Dermis microvascular lymphatic vessel endothelial cell (primary cell): ENCODE measurements at regions not wholly inside any gene's neighbourhood (a gene's known extent, or its start where the extent isn't known, plus 50 kb on each side); places are given as distances from the start of the nearest gene placed in this dataset.

Source experiments
- DNase-seq, 2 donors: peaks; one replicate each; pipeline versions ENCODE4 v3.0.0 to v3.0.0-alpha.2; 2010; ENCODE audit warnings: low read depth in 2 of 2

DNA sequence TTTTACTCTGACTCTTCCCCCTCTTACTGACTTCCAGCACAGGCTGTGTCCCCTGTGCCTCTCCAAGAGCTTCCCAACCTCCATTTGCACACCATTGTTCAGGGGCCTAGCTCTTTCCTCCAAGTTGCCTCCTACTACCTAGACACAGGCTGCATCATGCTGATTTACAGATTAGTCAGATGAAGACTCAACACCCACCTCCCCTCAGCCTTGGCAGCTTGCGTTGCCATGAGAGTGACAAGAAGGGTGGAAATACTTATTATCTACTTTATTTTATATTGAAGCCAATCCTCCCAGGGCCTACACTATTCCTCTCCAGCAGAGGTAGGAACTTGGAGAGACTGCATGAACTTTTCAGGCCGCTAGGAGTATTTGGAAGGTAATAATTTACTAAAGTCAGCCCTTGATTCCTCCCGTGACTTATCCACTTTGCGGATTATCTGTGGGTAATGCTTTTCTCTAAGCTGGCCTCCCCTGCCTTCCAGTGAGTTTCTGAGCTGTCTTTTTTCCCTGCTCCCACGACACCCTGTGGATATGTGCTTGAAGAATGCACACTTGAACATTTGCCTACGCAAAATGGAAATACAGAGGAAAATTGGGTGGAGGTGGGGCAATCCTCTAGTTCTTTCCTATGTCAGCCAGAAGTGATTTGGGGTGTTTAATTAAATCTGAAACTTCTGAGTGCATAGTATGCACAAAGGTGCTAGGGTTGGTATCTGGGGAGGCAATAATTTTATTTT, 74.1 kb upstream of the TMEM164 start:
- no peak for DNase-seq

DNA sequence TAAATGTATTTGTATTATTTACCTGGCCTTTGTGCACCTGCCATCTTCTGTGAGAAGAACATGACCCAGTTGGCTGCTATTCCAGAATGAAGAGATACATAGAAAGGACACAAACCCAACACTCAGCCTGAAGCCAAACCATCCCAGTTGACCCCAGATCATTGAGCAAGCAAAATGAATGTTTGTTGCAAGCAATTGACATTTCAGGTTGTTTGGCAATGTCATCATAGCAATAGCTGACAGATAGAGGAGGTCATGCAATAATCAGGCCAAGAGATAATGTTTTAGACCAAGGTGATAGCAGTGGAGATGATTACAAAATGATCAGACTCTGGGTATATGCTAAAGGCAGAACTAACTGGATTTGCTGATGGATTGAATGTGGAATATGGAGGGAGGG, 71.2 kb upstream of the TMEM164 start:
- DNase-seq, result no peak

DNA sequence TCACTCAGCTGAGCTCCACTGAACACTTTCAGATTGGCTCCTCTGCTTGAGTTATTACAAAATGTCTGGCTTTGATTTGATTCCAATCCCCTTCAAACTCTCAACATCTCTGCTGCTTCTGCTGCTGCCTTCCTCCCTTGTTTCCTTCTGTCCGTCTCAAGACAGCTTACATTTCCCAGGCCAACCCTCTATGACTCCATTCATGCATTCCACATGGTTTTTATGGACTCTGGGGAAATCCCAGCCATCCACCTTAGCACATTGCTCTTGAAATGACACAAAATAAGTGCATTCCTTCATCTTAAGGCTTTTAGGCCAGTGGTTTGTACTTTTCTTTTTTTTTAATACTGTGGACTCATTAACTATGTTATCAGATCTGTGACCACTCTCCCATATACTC, 68.5 kb upstream of the TMEM164 start:
- DNase-seq, result no peak

DNA sequence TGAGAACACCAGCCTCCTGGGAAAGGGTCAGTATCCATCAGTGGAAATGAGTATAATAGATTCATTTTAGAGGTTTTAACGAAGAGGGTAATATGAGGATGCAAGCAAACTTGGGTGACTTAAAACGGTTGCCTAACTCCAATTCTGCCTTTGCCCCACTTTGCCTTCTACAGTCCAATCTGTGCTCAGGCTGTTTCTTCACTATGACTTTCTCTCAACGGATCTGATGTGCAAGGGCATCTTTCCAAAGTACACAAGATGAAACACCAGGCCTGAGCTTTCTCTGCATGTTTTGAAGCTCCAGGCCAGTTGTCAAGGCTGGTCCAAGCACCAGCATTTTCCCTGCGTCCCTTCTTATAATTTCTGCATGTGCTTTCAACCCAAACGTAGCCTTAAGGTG, 68.0 kb upstream of the TMEM164 start:
- no peak for DNase-seq

DNA sequence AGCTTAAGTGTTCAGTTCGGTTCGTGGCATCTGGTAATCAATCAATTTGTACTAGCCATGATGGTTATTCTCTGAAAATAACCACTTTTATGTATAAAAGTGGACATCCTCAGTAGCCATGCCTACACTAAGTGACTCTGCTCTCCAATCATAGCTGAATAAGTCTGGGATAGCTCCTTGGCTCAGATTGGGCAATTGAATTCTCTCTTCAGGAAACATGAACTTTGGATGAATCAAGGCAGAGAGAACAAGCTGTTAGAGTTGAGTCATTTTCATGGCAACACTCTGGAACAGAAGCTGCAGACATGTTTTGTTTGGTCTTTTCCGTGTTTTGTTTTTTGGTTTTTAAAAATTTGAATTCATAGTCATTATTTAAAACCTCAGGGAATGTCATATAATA, 66.8 kb upstream of the TMEM164 start:
- peak in 1 of 2 donors; percentile 30 for DNase-seq

DNA sequence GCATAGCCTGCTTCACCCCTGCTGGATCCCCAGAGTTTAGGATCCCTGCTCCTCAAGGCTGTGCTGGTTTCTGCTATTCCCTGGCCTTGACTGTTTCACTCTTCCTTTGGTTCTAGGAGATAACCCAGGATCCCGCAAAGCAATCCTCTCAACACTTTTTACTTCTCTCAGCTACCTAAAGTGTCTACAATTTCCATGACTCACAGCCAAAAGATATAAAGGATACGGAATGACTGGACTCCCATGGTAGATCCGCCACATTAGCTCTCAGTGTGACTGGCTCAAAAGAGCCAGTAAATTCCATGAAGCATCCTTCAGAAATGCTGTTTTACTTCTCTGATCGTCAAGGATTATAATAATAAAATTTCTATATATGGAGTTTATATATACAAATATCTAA, 66.3 kb upstream of the TMEM164 start:
- no peak for DNase-seq

DNA sequence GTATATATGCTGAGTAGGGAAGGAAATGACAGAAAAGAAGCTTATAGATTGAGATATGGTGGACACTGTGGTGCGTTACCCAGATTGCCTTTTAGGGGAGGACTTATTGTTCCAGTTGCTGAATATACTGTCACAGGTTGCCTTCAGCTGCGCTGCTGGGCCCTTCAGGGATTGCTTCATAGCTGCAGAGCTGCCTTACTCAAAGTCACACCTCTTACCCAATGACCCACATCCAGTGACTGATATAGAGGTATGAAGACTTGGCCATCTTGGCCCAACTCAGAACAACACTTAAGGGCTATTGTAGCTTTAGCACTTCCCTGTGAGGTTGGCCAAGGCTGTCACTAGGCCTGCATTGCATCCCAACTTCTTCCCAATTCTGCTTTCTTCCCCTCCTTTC, 63.4 kb upstream of the TMEM164 start:
- no peak for DNase-seq

DNA sequence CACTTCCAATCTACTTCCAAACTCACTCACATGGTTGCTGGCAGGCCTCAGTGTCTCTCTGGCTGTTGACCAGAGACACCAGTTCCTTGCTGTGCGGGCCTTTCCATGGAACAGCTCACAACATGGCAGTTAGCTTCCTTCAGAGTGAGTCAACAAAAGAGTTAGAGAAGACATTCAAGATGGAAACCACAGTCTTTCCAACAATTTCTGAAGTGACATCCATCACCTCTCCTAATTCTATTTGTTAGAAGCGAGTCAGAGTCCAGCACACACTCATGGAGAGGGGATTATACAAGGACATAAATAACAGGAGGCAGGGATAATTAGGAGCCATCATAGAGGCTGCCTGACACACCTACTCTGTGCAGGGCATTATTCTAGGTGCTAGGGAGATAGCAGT, 62.5 kb upstream of the TMEM164 start:
- DNase-seq, result no peak

DNA sequence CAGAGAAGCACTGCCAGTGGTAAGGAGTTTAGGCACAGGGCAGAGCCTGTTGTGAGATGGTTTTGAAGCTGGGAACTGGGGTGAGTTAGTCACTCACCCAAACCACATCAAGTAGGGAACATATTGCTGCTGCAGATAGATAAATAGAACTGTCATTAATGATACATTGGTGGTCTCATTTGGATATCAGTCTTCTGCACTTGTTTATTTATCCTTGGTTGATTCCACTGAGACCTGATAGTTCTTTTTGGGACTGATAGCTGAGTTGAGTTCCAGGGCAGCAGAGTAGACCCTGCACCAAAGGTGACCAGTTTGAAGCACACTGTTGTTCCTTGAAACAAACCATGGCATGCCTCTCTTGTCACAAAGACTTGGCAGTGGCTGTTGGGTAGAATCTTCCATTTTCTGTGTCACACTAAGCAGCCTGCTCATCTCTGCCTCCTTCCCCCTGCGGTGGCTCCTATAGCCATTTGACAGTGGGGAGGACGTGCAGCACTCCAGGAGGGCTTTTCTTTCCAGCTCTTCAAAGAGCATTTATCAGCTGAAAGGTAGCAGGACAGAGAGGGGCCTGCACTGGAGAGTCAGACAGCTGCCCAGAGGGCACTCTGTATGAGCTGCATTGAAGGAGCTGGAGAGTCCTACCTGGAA, 59.7 kb upstream of the TMEM164 start:
- DNase-seq, result no peak

DNA sequence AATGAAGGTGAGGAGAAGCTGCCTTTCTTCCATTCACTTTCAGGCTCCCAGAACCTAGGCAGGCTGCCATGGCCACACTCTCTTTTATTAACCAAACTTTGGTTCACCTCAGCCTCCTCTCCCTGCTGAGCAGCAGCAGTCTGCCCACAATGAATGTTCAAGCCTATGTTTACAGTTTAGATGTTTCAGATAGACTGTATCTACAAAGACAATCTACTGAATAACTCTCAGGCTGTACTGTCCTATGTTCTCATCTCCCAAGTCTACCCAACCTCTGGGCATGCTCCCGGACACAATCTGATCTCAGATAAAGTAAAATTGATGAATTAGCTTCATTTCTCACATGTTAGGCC, 59.2 kb upstream of the TMEM164 start:
- DNase-seq, result no peak

DNA sequence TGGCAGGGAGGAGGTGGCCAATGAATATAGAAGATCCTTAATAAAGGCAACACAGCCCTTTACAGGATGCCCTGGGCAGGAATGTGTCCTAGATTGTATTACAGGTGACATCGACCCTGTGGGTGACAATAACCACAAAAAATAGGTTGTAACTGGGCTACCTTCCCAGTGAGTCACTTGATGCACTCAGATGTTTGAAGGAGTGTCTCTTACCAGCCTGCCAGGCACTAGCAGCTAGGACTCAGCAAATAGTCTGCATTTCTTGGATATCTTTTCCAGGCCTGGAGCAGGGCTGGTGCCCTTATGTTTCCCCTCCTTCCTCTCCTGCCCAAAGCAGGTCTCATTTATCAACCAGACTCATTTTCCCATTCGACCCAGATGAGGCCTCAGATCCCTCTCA, 50.9 kb upstream of the TMEM164 start:
- peak in 1 of 2 donors; percentile 0 for DNase-seq

DNA sequence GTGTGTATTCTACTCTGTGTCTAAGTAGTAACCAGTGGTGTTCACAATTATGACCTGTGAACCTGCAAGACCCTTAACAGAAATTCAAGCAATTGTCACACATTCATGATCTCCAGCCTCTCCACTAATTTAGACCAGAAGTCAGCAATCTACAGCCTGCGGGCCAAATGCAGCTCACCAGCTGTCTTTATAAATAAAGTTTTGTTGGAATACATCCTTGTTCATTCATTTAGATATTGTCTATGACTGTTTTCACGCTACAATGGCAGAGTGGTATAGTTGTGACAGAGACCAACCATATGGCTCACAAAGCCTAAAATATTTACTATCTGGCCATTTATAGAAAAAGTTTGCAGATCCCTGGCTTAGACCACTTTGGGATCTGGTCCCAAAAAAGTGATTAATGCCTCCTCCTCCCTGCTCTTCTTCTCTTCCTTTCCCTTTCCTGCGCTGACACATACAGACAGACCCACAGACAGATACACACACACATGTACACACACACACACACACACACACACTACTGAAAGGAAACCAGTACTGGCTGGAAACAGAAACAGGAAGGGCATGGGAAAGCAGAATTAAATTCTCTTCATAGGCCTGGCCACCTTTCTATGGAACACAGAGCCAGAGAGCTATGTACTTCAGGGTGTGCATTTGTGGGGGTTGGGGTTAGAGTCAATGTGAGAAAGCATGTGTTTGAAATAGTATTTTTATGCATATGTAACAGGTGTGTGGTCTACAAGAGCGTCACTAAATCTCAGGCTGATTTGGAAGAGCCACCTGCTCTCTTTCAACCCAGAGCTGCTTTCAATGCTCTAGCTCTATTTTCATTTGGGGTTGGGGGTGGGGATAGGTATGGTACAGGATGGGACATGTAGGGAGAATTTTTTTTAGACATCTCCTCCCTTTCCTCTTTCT, 49.7 kb upstream of the TMEM164 start:
- DNase-seq, result peak; percentile 47 to 71
